GM18909 (cell line): ENCODE measurements at regions not wholly inside any gene's neighbourhood (a gene's known extent, or its start where the extent isn't known, plus 50 kb on each side); places are given as distances from the start of the nearest gene placed in this dataset.
"Not testable (repeated sequence)": the region's sequence is repeated elsewhere in the genome, so short reads cannot be mapped to it uniquely, and the experiment has no call there.

Experiments used
- ATAC-seq: cut with Tn5 transposase; IDR thresholded peaks from one replicate; pipeline ENCODE4 v1.9.1; 2021; ENCODE audit warnings: mild to moderate bottlenecking; ENCODE audit not compliant: unreplicated experiment, poor library complexity

- no peak for ATAC-seq
Measured at GRCh38 chr6:164628302-164628931, 681.0 kb downstream of the C6orf118 start.

GRCh38 chr6:164616917-164617524 lies 692.4 kb downstream of the C6orf118 start:
- ATAC-seq, result no peak

- ATAC-seq, result no peak
Measured at GRCh38 chr6:164612751-164613150, 696.7 kb downstream of the C6orf118 start.

GRCh38 chr6:164610859-164611258 lies 698.5 kb downstream of the C6orf118 start:
- not testable (repeated sequence) for ATAC-seq

- ATAC-seq, result not testable (repeated sequence)
Measured at GRCh38 chr6:164602415-164602814, 707.0 kb downstream of the C6orf118 start.

GRCh38 chr6:164581563-164581962 lies 727.8 kb downstream of the C6orf118 start:
- ATAC-seq, result no peak

GRCh38 chr6:164579035-164579434 lies 730.4 kb downstream of the C6orf118 start:
- no peak for ATAC-seq

- no peak for ATAC-seq
Measured at GRCh38 chr6:164578616-164579015, 730.8 kb downstream of the C6orf118 start.

- no peak for ATAC-seq
Measured at GRCh38 chr6:164570801-164571200, 738.6 kb downstream of the C6orf118 start.

GRCh38 chr6:164569509-164569908 lies 739.9 kb downstream of the C6orf118 start:
- no peak for ATAC-seq

- no peak for ATAC-seq
Measured at GRCh38 chr6:164563924-164564323, 745.5 kb downstream of the C6orf118 start.

GRCh38 chr6:164561656-164562055 lies 747.7 kb downstream of the C6orf118 start:
- no peak for ATAC-seq

- ATAC-seq, result no peak
Measured at GRCh38 chr6:164554700-164555476, 754.5 kb downstream of the C6orf118 start.

GRCh38 chr6:164554226-164554625 lies 755.2 kb downstream of the C6orf118 start:
- ATAC-seq, result no peak

- no peak for ATAC-seq
Measured at GRCh38 chr6:164551706-164552105, 757.7 kb downstream of the C6orf118 start.

GRCh38 chr6:164547076-164547475 lies 762.3 kb downstream of the C6orf118 start:
- ATAC-seq, result no peak

GRCh38 chr6:164546263-164546662 lies 763.1 kb downstream of the C6orf118 start:
- no peak for ATAC-seq

- no peak for ATAC-seq
Measured at GRCh38 chr6:164534070-164534766, 775.2 kb downstream of the C6orf118 start.

- no peak for ATAC-seq
Measured at GRCh38 chr6:164533045-164533362, 776.4 kb downstream of the C6orf118 start.

GRCh38 chr6:164532198-164533044 lies 777.0 kb downstream of the C6orf118 start:
- ATAC-seq, result no peak
